H9 (cell line): ENCODE measurements at regions not wholly inside any gene's neighbourhood (a gene's known extent, or its start where the extent isn't known, plus 50 kb on each side); places are given as distances from the start of the nearest gene placed in this dataset.

Source experiments
- DNase-seq: peaks from one replicate; pipeline ENCODE4 v3.0.0-alpha.2; 2017
- H2AFZ ChIP-seq: one replicate; pipeline ENCODE4 v1.6.1; 2013; ENCODE audit warnings: mild to moderate bottlenecking, low read length, control low read depth, moderate library complexity
- H2AK5ac ChIP-seq: 2 replicates; pipeline ENCODE4 v1.6.1; 2013; ENCODE audit warnings: low read length, control low read depth, mixed read lengths; ENCODE audit not compliant: insufficient read length
- H2BK120ac ChIP-seq: one replicate; pipeline ENCODE4 v1.6.1; 2013; ENCODE audit warnings: low read depth, mild to moderate bottlenecking, low read length, control low read depth, inconsistent platforms; ENCODE audit not compliant: poor library complexity, severe bottlenecking
- H2BK12ac ChIP-seq: 2 replicates; pipeline ENCODE4 v1.6.1; 2013; ENCODE audit warnings: low read length, control low read depth, mixed read lengths, low read depth; ENCODE audit not compliant: insufficient read length
- H2BK15ac ChIP-seq: 2 replicates; pipeline ENCODE4 v1.6.1; 2013; ENCODE audit warnings: low read depth, low read length, control low read depth
- H2BK20ac ChIP-seq: one replicate; pipeline ENCODE4 v1.6.1; 2013; ENCODE audit warnings: low read depth, mild to moderate bottlenecking, low read length, control low read depth, inconsistent platforms; ENCODE audit not compliant: poor library complexity, severe bottlenecking
- H2BK5ac ChIP-seq: 2 replicates; pipeline ENCODE4 v1.6.1; 2013; ENCODE audit warnings: low read length, control low read depth, mixed read lengths; ENCODE audit not compliant: insufficient read length
- H3K14ac ChIP-seq: 2 replicates; pipeline ENCODE4 v1.6.1; 2013; ENCODE audit warnings: low read length, control low read depth; ENCODE audit not compliant: insufficient read depth
- H3K18ac ChIP-seq: 2 replicates; pipeline ENCODE4 v1.6.1; 2013; ENCODE audit warnings: low read depth, mild to moderate bottlenecking, mixed read lengths, low read length, control low read depth; ENCODE audit not compliant: insufficient read length
- H3K23ac ChIP-seq: 2 replicates; pipeline ENCODE4 v1.6.1; 2013; ENCODE audit warnings: low read length, control low read depth, mixed read lengths, low read depth; ENCODE audit not compliant: insufficient read length
- H3K23me2 ChIP-seq: 2 replicates; pipeline ENCODE4 v1.6.1; 2013; ENCODE audit warnings: low read depth, mild to moderate bottlenecking, mixed read lengths, low read length, control low read depth; ENCODE audit not compliant: insufficient read length, poor library complexity, severe bottlenecking
- H3K27ac ChIP-seq: 2 replicates; pipeline ENCODE4 v1.5.1; 2013; ENCODE audit warnings: low read length, control low read depth, mixed read lengths, low read depth; ENCODE audit not compliant: insufficient read length
- H3K27me3 ChIP-seq: 2 replicates; pipeline ENCODE4 v1.6.1; 2013; ENCODE audit warnings: low read length, control low read depth, inconsistent platforms; ENCODE audit not compliant: insufficient read depth
- H3K4ac ChIP-seq: 2 replicates; pipeline ENCODE4 v1.6.1; 2013; ENCODE audit warnings: low read depth, mild to moderate bottlenecking, control low read depth, inconsistent platforms, low read length, moderate library complexity
- H3K4me1 ChIP-seq: 2 replicates; pipeline ENCODE4 v1.6.1; 2013; ENCODE audit warnings: low read length, control low read depth, inconsistent platforms; ENCODE audit not compliant: insufficient read depth
- H3K4me2 ChIP-seq: 2 replicates; pipeline ENCODE4 v1.6.1; 2013; ENCODE audit warnings: low read length, control low read depth, mixed read lengths; ENCODE audit not compliant: insufficient read length, insufficient read depth
- H3K56ac ChIP-seq: 2 replicates; pipeline ENCODE4 v1.6.1; 2013; ENCODE audit warnings: low read depth, mild to moderate bottlenecking, mixed read lengths, low read length, control low read depth; ENCODE audit not compliant: insufficient read length
- H3K79me1 ChIP-seq: 2 replicates; pipeline ENCODE4 v1.6.1; 2013; ENCODE audit warnings: low read depth, mild to moderate bottlenecking, moderate library complexity, low read length, control low read depth, inconsistent platforms; ENCODE audit not compliant: insufficient read depth, poor library complexity, severe bottlenecking
- H3K79me2 ChIP-seq: 2 replicates; pipeline ENCODE4 v1.6.1; 2013; ENCODE audit warnings: low read length, control low read depth, inconsistent platforms; ENCODE audit not compliant: insufficient read depth
- H3K9ac ChIP-seq: 2 replicates; pipeline ENCODE4 v1.6.1; 2013; ENCODE audit warnings: low read length, control low read depth, mixed read lengths; ENCODE audit not compliant: insufficient read length; ENCODE audit errors: extremely low read depth
- H3K9me3 ChIP-seq: one replicate; pipeline ENCODE4 v1.6.1; 2013; ENCODE audit warnings: low read depth, low read length, inconsistent platforms; ENCODE audit not compliant: control insufficient read depth
- H3T11ph ChIP-seq: one replicate; pipeline ENCODE4 v1.6.1; 2013; ENCODE audit warnings: mild to moderate bottlenecking, low read length, control low read depth, inconsistent platforms
- H4K20me1 ChIP-seq: one replicate; pipeline ENCODE4 v1.6.1; 2013; ENCODE audit not compliant: control insufficient read depth, insufficient read length, insufficient read depth
- H4K5ac ChIP-seq: 2 replicates; pipeline ENCODE4 v1.6.1; 2013; ENCODE audit warnings: low read depth, mild to moderate bottlenecking, mixed read lengths, low read length, control low read depth; ENCODE audit not compliant: insufficient read length
- H4K8ac ChIP-seq: replicated peaks from 2 replicates; pipeline ENCODE4 v1.6.1; 2013; ENCODE audit warnings: low read length, control low read depth, mixed read lengths, low read depth; ENCODE audit not compliant: insufficient read length
- H4K91ac ChIP-seq: 2 replicates; pipeline ENCODE4 v1.6.1; 2013; ENCODE audit warnings: low read depth, mild to moderate bottlenecking, moderate library complexity, mixed read lengths, low read length, control low read depth; ENCODE audit not compliant: insufficient read length
- H3K27ac Mint-ChIP-seq, 3 experiments: 2 replicates in 2 of 3; 3 replicates in 1 of 3; pipeline ENCODE4 v1.8.0; 2020 to 2021; ENCODE audit warnings: mixed read lengths in 3 of 3, mild to moderate bottlenecking in 1 of 3, moderate library complexity in 1 of 3
- H3K27me3 Mint-ChIP-seq: 2 replicates; pipeline ENCODE4 v1.8.0; 2021; ENCODE audit warnings: low read depth, mild to moderate bottlenecking, moderate library complexity, mixed read lengths
- H3K36me3 Mint-ChIP-seq, 3 experiments: 2 replicates in 2 of 3; 3 replicates in 1 of 3; pipeline ENCODE4 v1.8.0; 2020 to 2021; ENCODE audit warnings: low read depth in 3 of 3, mixed read lengths in 3 of 3; ENCODE audit not compliant: insufficient read depth in 1 of 3
- H3K4me1 Mint-ChIP-seq, 2 experiments: 2 replicates each; pipeline ENCODE4 v1.8.0; 2020; ENCODE audit warnings: mixed read lengths in 2 of 2
- H3K4me3 Mint-ChIP-seq, 2 experiments: 2 replicates in 1 of 2; 3 replicates in 1 of 2; pipeline ENCODE4 v1.8.0; 2020 to 2021; ENCODE audit warnings: mild to moderate bottlenecking in 2 of 2, mixed read lengths in 2 of 2, moderate library complexity in 1 of 2
- H3K9me3 Mint-ChIP-seq, 2 experiments: 2 replicates in 1 of 2; 3 replicates in 1 of 2; pipeline ENCODE4 v1.8.0; 2020; ENCODE audit warnings: mild to moderate bottlenecking in 2 of 2, mixed read lengths in 2 of 2, moderate library complexity in 1 of 2
- WGBS: extraction: QIAGEN DNeasy Blood & Tissue Kit; methylation state at CpG from one replicate; pipeline ENCODE4 v1.1.7; 2013; ENCODE audit warnings: missing lambda C conversion rate, low lambda C conversion rate, mixed read lengths; ENCODE audit not compliant: insufficient read length; ENCODE audit errors: extremely low coverage; 5-methylcytosine and 5-hydroxymethylcytosine counted together
- TF ChIP-seq, protein P1 (sequence below): fragments of 200-600 bp; sonication (generic); conservative IDR thresholded peaks from 3 replicates; pipeline ENCODE4 v1.8.0; 2021; ENCODE audit warnings: antibody characterized with exemption, mild to moderate bottlenecking

DNA sequence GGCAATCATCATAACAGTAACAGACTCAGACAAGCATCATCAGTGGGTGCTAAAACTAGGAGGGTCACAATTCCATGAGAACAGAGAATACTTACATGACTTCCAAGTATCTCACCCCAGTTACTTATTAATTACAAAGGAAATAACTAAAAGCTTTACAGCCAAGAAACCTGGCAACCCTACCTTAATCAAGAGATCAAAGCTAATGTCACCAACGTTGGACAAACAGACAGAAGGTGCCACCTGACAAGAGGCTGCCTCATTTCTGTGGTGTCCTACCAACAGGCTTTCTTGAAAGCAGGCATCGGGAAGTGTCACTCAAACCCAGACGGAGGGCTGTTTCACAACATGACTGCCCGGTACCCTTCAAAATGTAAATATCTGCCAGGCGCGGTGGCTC is 84.6 kb downstream of the RMI2 start:
- no peaks in the 10 kb centered on the region for H4K20me1 ChIP-seq
- H3K36me3 Mint-ChIP-seq = no peaks in the 10 kb centered on the region
- H3K4ac ChIP-seq = no peak overlapping the region

More for the DNA sequence above, 84.6 kb downstream of the RMI2 start:
- Mint-ChIP-seq H3K9me3 (no peaks in the 10 kb centered on the region; a peak in 1 of 5 replicates), H3K27ac (no peak overlapping the region), H3K27me3 (peaks cover 4% of the 10 kb centered on the region; the same call in 1 of the 2 replicates), H3K4me1 (peaks cover 17 to 18% of the 10 kb centered on the region in 2 experiments), H3K4me3 (no peak overlapping the region)
- Histone ChIP-seq H2BK15ac (no peak overlapping the region), H3K56ac (no peak overlapping the region), H3K23ac (no peak overlapping the region), H3K4me1 (no peaks in the 10 kb centered on the region), H3K23me2 (no peaks in the 10 kb centered on the region), H4K5ac (no peak overlapping the region), H3K9me3 (no peaks in the 10 kb centered on the region), H4K91ac (no peak overlapping the region), H2BK20ac (no peak overlapping the region), H2AFZ (no peak overlapping the region), H3K14ac (no peak overlapping the region), H2AK5ac (no peak overlapping the region), H3K27me3 (no peaks in the 10 kb centered on the region), H3K18ac (no peak overlapping the region), H2BK12ac (no peak overlapping the region), H4K8ac (no peak overlapping the region), H2BK5ac (no peak overlapping the region), H2BK120ac (no peak overlapping the region), H3T11ph (no peak overlapping the region), H3K9ac (no peak overlapping the region), H3K79me2 (no peaks in the 10 kb centered on the region), H3K4me2 (no peak overlapping the region), H3K27ac (no peak overlapping the region), H3K79me1 (no peaks in the 10 kb centered on the region)
- TF ChIP-seq, protein P1, sequence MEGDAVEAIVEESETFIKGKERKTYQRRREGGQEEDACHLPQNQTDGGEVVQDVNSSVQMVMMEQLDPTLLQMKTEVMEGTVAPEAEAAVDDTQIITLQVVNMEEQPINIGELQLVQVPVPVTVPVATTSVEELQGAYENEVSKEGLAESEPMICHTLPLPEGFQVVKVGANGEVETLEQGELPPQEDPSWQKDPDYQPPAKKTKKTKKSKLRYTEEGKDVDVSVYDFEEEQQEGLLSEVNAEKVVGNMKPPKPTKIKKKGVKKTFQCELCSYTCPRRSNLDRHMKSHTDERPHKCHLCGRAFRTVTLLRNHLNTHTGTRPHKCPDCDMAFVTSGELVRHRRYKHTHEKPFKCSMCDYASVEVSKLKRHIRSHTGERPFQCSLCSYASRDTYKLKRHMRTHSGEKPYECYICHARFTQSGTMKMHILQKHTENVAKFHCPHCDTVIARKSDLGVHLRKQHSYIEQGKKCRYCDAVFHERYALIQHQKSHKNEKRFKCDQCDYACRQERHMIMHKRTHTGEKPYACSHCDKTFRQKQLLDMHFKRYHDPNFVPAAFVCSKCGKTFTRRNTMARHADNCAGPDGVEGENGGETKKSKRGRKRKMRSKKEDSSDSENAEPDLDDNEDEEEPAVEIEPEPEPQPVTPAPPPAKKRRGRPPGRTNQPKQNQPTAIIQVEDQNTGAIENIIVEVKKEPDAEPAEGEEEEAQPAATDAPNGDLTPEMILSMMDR = no peak
- no peak for DNase-seq
- no CpG with 5 or more reads among the region's 6 CpGs for WGBS
